GM10266 (cell line): ENCODE measurements at regions not wholly inside any gene's neighbourhood (a gene's known extent, or its start where the extent isn't known, plus 50 kb on each side); places are given as distances from the start of the nearest gene placed in this dataset.

Experiments used
- DNase-seq: peaks from one replicate; pipeline ENCODE4 v3.0.0; 2012; ENCODE audit errors: extremely low spot score
- CTCF ChIP-seq: IDR thresholded peaks from 2 replicates; pipeline ENCODE4 v1.5.1; 2012; ENCODE audit warnings: mild to moderate bottlenecking, low read depth; ENCODE audit not compliant: control insufficient read depth, insufficient read depth; ENCODE audit errors: missing control alignments

DNA sequence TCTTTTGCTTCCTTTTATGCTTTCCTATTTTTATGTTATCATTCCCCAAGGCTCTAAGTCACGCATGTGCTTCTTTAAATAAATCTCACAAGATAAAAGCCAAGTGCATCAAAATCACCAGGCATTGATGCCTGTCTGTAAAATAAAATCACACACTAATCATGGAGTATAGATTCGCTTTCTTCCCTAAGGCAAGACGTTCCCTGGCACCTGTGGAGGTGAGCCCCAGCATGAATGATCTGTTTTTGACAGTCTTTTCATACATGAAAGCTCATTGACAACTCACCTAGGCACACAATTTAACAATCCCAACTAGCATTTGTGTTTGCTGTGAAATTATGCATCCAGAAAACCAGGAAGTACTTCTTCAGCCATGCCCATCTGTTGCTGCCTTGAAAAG lies 146.9 kb upstream of the DMAC1 start:
- no peak for DNase-seq
- no peak for TF ChIP-seq CTCF

- no peak for TF ChIP-seq CTCF
- DNase-seq, result no peak
These were observed 145.0 kb upstream of the DMAC1 start for GRCh38 chr9:7944572-7944971.

GRCh38 chr9:7937761-7938491 lies 138.3 kb upstream of the DMAC1 start:
- no peak for TF ChIP-seq CTCF
- DNase-seq, result no peak

DNA sequence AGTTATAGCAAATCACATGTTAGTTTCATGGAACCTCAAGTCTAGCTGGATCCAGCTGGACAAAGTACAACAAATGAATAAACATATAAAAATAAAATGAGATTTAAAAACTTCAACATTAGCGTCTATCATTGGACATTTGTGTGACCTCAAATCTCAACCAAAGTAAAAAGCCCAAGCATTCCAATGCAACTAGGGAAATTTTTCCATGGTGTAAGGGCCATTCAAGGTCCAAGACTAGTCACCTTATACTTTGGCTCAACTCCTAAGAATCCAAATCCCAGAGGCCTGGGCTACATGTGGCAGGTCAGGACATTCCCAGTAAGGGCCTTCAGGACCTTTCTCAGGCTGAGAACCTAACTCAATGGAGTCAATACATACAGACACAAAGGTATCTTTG lies 137.4 kb upstream of the DMAC1 start:
- TF ChIP-seq CTCF, result no peak

DNA sequence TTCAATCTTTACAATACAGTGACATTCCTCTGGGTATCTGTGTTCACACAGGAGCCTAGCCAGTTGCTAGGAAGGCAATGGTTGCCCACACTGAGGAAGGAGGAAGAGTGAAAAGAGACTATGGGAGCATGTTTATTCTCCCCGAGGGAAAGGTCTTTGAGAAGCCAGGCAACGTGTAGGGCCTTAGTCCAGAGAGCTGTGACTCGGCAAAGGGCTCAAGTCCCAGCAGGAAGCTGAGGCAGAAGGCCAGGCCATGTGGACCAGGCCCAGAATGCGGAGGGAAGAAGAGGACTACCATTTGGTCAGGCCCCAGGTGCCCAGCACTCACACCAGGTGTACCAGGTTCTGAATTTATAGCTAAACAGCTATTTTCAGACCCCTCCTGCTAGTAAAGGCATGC lies 136.6 kb upstream of the DMAC1 start:
- no peak for TF ChIP-seq CTCF
- DNase-seq, result no peak

More for the DNA sequence above, 137.4 kb upstream of the DMAC1 start:
- no peak for DNase-seq

GRCh38 chr9:7935681-7936080 lies 136.1 kb upstream of the DMAC1 start:
- DNase-seq, result no peak
- no peak for TF ChIP-seq CTCF

DNA sequence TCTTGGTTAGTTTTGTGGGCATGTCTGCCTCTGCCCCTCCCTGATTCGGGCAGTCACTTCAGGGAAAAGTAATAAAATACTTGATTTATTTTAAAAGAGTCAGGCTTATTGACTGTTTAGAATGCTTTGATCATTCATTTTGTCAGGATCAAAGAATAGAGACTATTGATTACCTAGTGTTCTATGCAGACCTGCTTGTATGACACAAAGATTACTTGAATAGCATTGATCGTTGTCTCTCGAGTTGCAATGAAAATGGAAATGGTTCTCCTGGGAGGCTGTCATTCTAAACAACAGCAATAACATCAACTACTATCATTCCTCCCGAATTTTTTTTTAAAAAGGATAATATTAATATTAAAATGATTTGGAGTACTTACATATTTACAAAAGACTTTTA lies 133.2 kb upstream of the DMAC1 start:
- DNase-seq, result no peak
- TF ChIP-seq CTCF, result no peak
